ENCODE measurements at regions not wholly inside any gene's neighbourhood (a gene's known extent, or its start where the extent isn't known, plus 50 kb on each side); places are given as distances from the start of the nearest gene placed in this dataset.

GRCh38 chr10:44788147-44789129 lies 122.7 kb upstream of the TMEM72 start:
- no peak for DNase-seq

GRCh38 chr10:44792119-44792775 lies 118.9 kb upstream of the TMEM72 start:
- no peak for DNase-seq

GRCh38 chr10:44799966-44800365 lies 111.2 kb upstream of the TMEM72 start:
- DNase-seq: no peak

- no peak for DNase-seq
Observed at GRCh38 chr10:44801383-44802327, 109.5 kb upstream of the TMEM72 start.

- DNase-seq: no peak
Observed at GRCh38 chr10:44803862-44804261, 107.3 kb upstream of the TMEM72 start.

GRCh38 chr10:44804661-44805060 lies 106.5 kb upstream of the TMEM72 start:
- DNase-seq: no peak

- no peak for DNase-seq
Observed at GRCh38 chr10:44805466-44806210, 105.5 kb upstream of the TMEM72 start.

- DNase-seq: no peak
Observed at GRCh38 chr10:44806950-44807349, 104.2 kb upstream of the TMEM72 start.

GRCh38 chr10:44807451-44807850 lies 103.7 kb upstream of the TMEM72 start:
- DNase-seq: no peak

- DNase-seq: no peak
Observed at GRCh38 chr10:44809647-44810046, 101.5 kb upstream of the TMEM72 start.

- no peak for DNase-seq
Observed at GRCh38 chr10:44811072-44811471, 100.1 kb upstream of the TMEM72 start.

GRCh38 chr10:44813201-44813600 lies 97.9 kb upstream of the TMEM72 start:
- no peak for DNase-seq

GRCh38 chr10:44814929-44815328 lies 96.2 kb upstream of the TMEM72 start:
- no peak for DNase-seq

GRCh38 chr10:44818041-44818649 lies 93.0 kb upstream of the TMEM72 start:
- DNase-seq: no peak

GRCh38 chr10:44818701-44819127 lies 92.4 kb upstream of the TMEM72 start:
- no peak for DNase-seq

GRCh38 chr10:44820094-44820493 lies 91.0 kb upstream of the TMEM72 start:
- no peak for DNase-seq

GRCh38 chr10:44821290-44821689 lies 89.8 kb upstream of the TMEM72 start:
- DNase-seq: no peak

- no peak for DNase-seq
Observed at GRCh38 chr10:44822349-44822748, 88.8 kb upstream of the TMEM72 start.

GRCh38 chr10:44822966-44823365 lies 88.2 kb upstream of the TMEM72 start:
- DNase-seq: no peak

GRCh38 chr10:44824607-44825006 lies 86.5 kb upstream of the TMEM72 start:
- DNase-seq: no peak

GRCh38 chr10:44827431-44828006 lies 83.6 kb upstream of the TMEM72 start:
- DNase-seq: no peak
